HepG2 (cell line): ENCODE measurements at regions not wholly inside any gene's neighbourhood (a gene's known extent, or its start where the extent isn't known, plus 50 kb on each side); places are given as distances from the start of the nearest gene placed in this dataset.

Source experiments
- HINFP ChIP-seq: sonication (generic); formaldehyde crosslinking; IDR thresholded peaks from 2 replicates; pipeline ENCODE4 v1.4.0; 2020; ENCODE audit warnings: low read depth, mild to moderate bottlenecking, missing genetic modification reagents
- ISX ChIP-seq: sonication (generic); formaldehyde crosslinking; conservative IDR thresholded peaks from 2 replicates; pipeline ENCODE4 v1.5.0; 2020; ENCODE audit warnings: missing genetic modification reagents
- NR2F1 ChIP-seq, 2 experiments: fragments of 450-650 bp in 1 of 2; formaldehyde crosslinking in 1 of 2; IDR thresholded peaks; 2 replicates each; pipeline versions ENCODE4 v1.5.0 to v1.6.1; 2016 to 2020; ENCODE audit warnings: mild to moderate bottlenecking in 1 of 2, missing compliant biosample characterization in 1 of 2, missing genetic modification reagents in 1 of 2, moderate library complexity in 1 of 2
- POGK ChIP-seq: sonication (generic); formaldehyde crosslinking; conservative IDR thresholded peaks from 2 replicates; pipeline ENCODE4 v1.8.0; 2022; ENCODE audit warnings: mild to moderate bottlenecking, moderate library complexity, missing genetic modification reagents
- POGZ ChIP-seq: sonication (generic); formaldehyde crosslinking; IDR thresholded peaks from 2 replicates; pipeline ENCODE4 v1.4.0; 2020; ENCODE audit warnings: mild to moderate bottlenecking, missing genetic modification reagents
- RAD21 ChIP-seq: fragments of 450-650 bp; formaldehyde crosslinking; IDR thresholded peaks from 2 replicates; pipeline ENCODE4 v1.5.0; 2020; ENCODE audit warnings: mild to moderate bottlenecking
- REPIN1 ChIP-seq: sonication (generic); formaldehyde crosslinking; IDR thresholded peaks from 2 replicates; pipeline ENCODE4 v1.8.0; 2022; ENCODE audit warnings: missing genetic modification reagents, low read depth, mild to moderate bottlenecking, borderline replicate concordance
- RORA ChIP-seq: sonication (generic); formaldehyde crosslinking; IDR thresholded peaks from 2 replicates; pipeline ENCODE4 v1.5.0; 2020; ENCODE audit warnings: mild to moderate bottlenecking, missing genetic modification reagents, moderate library complexity
- RXRA ChIP-seq: sonication (generic); formaldehyde crosslinking; IDR thresholded peaks from 2 replicates; pipeline ENCODE4 v1.5.1; 2020; ENCODE audit warnings: missing genetic modification reagents
- SMAD1 ChIP-seq: sonication (generic); formaldehyde crosslinking; IDR thresholded peaks from 2 replicates; pipeline ENCODE4 v1.4.0; 2020; ENCODE audit warnings: missing genetic modification reagents, low read depth, mild to moderate bottlenecking, borderline replicate concordance
- TARDBP ChIP-seq: sonication (generic); formaldehyde crosslinking; IDR thresholded peaks from 2 replicates; pipeline ENCODE4 v1.8.0; 2022; ENCODE audit warnings: mild to moderate bottlenecking, missing genetic modification reagents
- TRIM22 ChIP-seq: fragments of 450-650 bp; IDR thresholded peaks from 2 replicates; pipeline ENCODE4 v1.6.1; 2017
- ZBTB20 ChIP-seq: sonication (generic); formaldehyde crosslinking; IDR thresholded peaks from 2 replicates; pipeline ENCODE4 v1.8.1; 2023; ENCODE audit warnings: missing genetic modification reagents, low read depth, mild to moderate bottlenecking, borderline replicate concordance
- ZMAT5 ChIP-seq: sonication (generic); formaldehyde crosslinking; IDR thresholded peaks from 2 replicates; pipeline ENCODE4 v1.5.0; 2020; ENCODE audit warnings: mild to moderate bottlenecking, low read depth, missing genetic modification reagents, borderline replicate concordance
- ZNF138 ChIP-seq: sonication (generic); formaldehyde crosslinking; IDR thresholded peaks from 2 replicates; pipeline ENCODE4 v1.5.0; 2020; ENCODE audit warnings: mild to moderate bottlenecking, low read depth, missing genetic modification reagents
- ZNF496 ChIP-seq: sonication (generic); formaldehyde crosslinking; IDR thresholded peaks from 2 replicates; pipeline ENCODE4 v1.8.1; 2023; ENCODE audit warnings: mild to moderate bottlenecking, moderate library complexity, missing genetic modification reagents; ENCODE audit not compliant: insufficient replicate concordance
- ZNF605 ChIP-seq: sonication (generic); formaldehyde crosslinking; IDR thresholded peaks from 2 replicates; pipeline ENCODE4 v1.8.0; 2022; ENCODE audit warnings: mild to moderate bottlenecking, missing genetic modification reagents
- ZNF609 ChIP-seq: sonication (generic); formaldehyde crosslinking; IDR thresholded peaks from 2 replicates; pipeline ENCODE4 v1.4.0; 2020; ENCODE audit warnings: mild to moderate bottlenecking, missing genetic modification reagents, borderline replicate concordance
- ZNF614 ChIP-seq: IDR thresholded peaks from 2 replicates; pipeline ENCODE4 v1.6.1; 2018; ENCODE audit warnings: missing biosample characterization, missing genetic modification reagents, inconsistent platforms, borderline replicate concordance

- TF ChIP-seq ZNF609 (no peak), ZMAT5 (no peak), RAD21 (CRISPR knock-in tag) (peak; percentile 61), SMAD1 (CRISPR knock-in tag) (no peak), RXRA (CRISPR knock-in tag) (no peak), HINFP (CRISPR knock-in tag) (peak; percentile 72; the same call in 1 of the 2 replicates), ISX (CRISPR knock-in tag) (no peak), NR2F1 (CRISPR knock-in tag; IDR thresholded peaks at IDR 0.05) (no peak), ZNF138 (CRISPR knock-in tag) (no peak), ZBTB20 (CRISPR knock-in tag) (no peak), REPIN1 (CRISPR knock-in tag) (peak; percentile 73), ZNF496 (no peak), ZNF614 (CRISPR knock-in tag) (no peak), RORA (CRISPR knock-in tag) (no peak), TARDBP (CRISPR knock-in tag) (no peak), POGK (CRISPR knock-in tag) (no peak), TRIM22 (no peak), POGZ (peak; percentile 55; the same call in 1 of the 2 replicates), ZNF605 (CRISPR knock-in tag) (no peak)
Observed at GRCh38 chr1:189149547-189150375, 1327.9 kb downstream of the BRINP3 start (continued).
